ENCODE measurements at regions not wholly inside any gene's neighbourhood (a gene's known extent, or its start where the extent isn't known, plus 50 kb on each side); places are given as distances from the start of the nearest gene placed in this dataset.

DNA sequence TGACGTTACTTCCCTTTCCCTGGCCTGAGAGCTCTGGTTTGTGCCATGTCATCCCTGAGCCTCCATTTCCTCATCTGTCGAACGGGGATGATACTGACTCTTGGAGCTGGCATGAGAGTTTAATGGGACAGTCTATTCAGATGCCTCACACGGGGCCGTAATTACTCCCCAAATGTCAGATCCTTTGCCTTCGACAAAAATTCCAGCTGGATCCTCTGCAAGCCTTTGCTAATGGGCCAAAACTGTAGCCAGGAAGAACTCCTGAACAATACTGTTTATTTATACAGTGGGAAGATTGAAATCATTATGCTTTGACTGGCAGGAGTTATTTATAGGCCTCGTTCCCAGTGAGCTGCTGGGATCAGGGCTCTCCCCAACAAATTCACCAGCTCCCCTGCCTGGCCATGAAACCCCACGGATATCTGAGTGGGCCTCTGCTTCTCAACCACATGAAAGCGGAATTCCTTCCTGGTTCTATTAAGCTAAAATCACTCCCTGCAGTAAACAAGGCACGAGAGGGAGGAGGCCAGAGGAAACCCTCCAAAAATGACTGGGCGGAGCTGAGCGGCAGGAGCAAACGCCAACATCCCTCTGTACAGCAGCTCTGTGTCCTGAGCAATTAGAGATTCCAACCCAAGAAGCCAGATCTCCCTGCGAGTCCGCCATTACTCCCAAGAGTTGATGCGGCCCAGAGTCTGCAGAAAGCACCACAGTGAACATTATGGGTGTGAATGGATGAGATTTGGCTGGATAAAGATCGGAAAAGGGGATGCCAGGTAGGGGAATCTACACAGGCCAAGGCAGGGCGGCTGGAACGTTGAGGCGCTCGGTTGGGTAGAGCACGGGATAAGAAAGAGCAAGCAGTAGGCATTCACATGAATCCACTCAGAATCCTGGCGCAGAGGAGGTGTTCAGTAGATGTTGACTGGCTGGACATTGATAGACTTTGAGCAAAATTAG is 326.1 kb downstream of the BCL11B start:
- no peak for DNase-seq

DNA sequence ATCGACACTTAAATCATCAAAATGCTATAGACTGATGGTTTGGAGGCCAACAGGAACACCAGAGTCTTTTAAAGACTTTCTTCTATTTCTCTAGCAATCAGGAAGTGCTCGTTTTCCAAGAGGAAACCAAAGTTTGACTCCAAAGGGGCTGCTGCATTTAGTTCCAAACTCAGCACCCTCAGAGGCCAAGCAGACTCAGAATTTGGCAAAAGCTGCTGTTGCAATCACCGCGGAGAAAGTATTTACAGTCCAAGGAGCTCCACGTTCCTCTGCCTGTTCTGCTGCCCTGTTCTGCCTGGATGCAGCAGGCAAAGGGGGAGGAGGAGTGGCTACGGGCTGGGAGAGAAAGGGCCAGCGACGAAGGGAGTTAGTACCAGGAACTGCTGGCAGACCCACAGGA is 325.1 kb downstream of the BCL11B start:
- DNase-seq, result no peak

DNA sequence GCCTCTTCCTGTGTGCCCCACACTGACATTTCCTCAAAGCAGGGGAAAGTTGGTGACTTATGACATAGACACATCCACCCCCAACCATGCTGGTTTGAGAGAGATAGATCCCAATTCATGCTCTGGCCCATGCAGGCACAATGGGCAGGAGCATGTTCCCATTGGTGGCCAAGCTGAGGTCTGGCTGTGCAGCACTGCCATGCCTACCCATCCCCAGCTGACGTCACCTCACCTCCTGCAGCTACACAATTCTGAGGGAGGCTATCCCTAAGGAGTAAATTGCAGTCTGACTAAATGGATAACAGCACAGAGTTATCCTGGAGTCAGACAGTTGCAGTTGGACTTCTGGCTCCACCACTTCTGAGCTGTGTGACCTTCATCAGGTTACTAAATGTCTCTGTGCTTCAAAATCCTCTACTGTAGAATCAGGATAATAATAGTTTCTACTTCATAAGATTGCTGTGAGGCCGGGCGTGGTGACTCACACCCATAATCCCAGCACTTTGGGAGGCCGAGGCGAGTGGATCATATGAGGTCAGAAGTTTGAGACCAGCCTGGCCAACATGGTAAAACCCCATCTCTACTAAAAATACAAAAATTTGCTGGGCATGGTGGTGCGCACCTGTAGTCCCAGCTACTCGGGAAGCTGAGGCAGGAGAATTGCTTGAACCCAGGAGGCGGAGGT is 323.9 kb downstream of the BCL11B start:
- DNase-seq, result no peak

DNA sequence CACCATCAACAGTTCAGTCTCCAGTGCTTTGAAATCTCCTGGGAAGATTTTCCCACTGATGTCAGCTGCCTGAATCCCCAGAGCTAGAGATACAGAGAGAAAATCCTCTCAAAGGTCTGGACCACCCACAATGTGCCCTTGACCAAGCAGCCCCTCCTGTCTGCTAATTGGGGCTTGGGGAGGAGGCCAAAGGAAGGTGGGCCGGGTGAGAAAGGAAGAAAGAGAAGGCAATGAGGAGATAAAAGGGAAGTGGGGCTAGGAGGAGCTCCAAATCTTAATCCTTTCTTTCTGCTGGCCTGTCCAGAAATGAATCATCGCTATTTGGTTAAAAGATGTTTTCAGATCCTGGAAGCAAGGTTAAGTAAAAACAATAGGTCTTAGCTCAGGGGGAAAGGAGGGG is 322.9 kb downstream of the BCL11B start:
- no peak for DNase-seq

GRCh38 chr14:98949481-98950135 is 322.4 kb downstream of the BCL11B start:
- no peak for DNase-seq

DNA sequence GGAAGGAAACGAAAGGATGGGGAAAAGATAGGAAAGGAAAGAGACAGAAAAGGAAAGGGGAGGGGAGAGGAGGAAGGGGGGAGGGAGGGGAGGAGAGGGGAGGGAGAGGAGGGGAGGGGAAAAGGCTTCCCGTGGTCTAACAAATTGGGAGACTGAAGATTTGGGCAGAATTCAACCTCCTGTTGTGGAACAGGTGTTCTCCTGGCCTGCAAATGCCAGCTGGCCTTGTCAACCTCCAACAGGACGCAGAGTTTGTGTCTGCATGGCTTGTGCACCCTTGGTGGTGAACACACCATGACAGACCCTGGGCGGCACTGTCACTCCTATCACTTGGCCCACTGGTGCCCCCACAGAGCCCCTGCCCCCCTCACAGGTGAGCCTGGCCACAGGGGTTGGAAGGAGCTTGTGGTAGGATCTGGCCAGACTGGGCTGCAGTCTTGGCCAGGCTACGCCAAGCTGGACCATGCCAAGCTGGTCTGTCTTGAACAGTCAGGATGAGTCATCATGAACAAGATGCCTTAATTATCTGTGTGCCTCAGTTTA is 321.6 kb downstream of the BCL11B start:
- no peak for DNase-seq

DNA sequence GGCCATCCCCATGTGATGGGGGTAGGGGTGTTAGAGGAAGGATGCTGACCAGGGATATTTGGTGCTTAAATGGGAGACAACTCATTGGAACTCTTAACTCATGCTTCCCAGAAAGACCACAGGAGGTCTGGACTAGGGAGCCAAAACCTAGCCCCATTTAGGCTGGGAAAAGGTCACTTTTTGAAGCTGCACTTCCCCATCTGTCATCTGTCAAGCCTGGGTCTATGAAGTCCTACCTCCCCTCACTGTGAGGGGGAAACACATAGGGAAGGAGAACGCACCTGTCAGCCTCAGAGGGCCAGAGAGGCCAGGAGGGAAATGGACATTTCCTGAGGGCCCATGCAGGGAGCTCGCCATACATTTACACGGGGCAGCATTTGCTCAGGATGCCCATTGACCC is 321.0 kb downstream of the BCL11B start:
- no peak for DNase-seq

DNA sequence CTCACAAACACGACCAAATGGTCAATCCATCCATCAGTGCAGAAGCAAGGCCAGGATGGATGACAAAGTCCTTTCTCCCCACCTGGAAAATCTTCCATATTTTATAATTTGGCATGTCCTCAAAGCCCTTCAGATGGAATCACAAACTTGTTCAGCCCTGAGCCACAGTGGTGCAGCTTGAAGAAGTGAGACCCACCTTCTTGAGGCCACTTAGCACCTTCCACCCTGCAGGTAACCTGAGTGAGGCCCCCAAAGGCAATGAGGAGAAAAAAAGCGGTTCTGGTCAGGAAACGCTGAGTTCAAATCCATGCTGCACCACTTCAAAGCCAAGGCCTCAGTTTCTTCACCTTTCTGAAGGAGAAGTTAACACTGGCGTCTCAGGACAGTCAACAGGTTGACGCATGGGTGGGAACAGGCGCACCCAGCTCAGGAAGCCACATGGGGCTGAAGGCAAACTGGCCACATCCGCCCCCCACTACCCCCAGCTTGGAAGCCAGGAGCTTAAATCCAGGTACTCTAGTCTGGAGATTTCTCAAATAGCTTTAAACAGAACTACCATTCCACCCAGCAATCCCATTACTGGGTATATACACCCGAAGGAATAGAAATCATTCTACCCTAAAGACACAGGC is 320.4 kb downstream of the BCL11B start:
- no peak for DNase-seq

GRCh38 chr14:98952593-98953350 is 319.2 kb downstream of the BCL11B start:
- DNase-seq, result no peak

- no peak for DNase-seq
Observed at GRCh38 chr14:98953551-98954348, 318.2 kb downstream of the BCL11B start.

DNA sequence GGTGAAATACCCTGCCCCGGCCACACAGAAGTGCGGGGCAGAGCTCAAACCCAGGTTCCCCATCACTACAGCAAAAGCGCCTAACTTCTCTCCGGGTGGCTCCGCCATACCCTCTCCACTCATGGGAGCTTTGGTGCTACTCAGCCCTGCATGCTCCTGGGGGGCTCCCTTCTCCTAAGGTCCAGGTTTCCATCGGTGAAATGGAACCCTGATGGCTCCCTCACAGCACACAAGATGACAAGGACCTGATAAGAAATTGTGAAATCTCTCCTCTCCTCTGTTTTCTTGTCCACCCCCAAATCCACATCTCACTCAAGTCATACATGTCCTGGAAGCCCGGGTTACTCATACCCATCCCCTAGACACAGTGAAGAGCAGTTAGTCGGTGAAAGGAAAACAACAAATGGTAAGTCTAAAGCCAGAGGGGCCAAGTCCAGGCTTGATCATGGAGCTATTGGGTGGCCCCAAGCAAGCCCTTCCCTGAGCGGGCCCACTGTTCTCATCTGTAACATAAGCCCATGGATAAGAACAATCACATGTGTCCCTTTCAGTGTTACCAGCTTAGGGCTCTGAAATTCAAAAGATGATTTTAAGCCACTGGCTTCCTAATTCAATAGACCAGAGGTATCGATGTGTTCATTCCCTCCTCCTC is 317.5 kb downstream of the BCL11B start:
- DNase-seq, result no peak

GRCh38 chr14:98955036-98955740 is 316.8 kb downstream of the BCL11B start:
- no peak for DNase-seq

DNA sequence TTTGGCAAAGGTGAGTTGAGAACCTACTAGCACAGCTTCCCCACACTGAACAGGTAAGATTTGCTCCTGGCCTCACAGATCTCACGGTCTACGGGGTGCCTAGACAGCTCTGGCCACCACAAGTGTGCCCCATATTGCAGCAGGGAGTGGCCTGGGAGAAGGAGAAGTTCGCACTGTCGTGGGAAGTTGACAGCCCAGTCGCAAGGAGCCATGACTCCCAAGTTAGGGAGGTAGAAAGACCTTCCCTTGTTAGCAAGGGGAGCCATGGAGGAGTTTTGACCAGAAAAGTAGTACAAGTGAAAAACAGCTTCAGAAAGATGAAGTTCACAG is 316.3 kb downstream of the BCL11B start:
- DNase-seq, result no peak

GRCh38 chr14:98956181-98956580 is 315.8 kb downstream of the BCL11B start:
- no peak for DNase-seq

DNA sequence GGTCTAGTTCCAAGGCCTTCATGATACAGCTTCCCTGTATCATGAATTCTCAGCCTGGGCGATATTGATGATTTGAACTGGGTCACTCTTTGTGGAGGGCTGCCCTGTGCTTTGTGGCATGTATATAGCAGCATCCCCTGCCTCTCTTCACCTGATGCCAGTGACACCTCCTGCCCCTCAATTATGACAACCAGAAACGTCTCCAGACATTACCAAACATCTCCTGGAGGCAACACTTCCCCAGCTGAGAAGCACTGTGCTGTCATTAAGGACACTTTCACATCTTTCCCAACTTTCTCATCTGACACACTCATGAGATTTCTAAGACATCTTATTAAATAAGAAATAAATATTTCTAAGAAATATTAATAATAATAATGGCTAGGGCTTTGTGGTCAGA is 315.3 kb downstream of the BCL11B start:
- DNase-seq, result no peak

DNA sequence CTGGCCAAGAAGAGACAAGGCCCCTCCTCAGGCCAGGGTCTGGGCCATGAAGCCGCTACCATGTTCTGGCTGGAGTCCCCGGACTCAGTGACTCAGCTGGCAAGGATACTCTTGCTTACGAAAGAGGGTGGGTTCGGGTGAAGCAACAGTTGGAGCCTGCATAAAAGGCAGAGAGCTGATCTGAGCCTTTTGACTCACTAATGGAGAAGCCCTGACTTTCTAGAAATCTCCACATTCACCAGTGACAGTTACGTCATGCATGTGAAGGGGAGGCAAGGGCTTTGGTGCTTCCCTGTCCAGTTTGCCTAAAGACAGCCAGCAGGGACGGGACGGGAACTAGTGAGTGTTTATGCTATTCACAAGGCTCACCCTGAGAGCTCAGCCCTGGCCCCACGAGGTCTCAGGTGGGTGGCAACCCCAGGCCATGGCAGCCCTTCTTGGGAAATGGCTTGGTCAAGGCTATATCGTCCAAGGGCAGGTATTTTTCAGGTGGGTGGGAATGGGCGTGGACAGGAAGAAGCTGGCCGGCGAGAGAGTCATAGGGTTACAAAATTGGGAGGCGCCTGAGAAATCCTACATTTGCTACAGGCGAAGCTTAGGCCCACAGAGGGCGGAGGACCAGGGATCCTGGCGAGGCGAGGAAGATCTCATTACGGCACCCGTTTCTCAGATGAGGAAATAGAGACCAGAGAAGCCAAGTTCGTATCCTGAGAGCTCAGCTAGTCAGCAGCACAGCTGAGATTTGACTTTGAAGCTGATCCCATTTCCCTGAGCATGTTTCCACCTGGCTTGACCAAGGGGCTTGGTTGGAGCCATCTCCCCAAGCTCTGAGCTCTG is 314.6 kb downstream of the BCL11B start:
- DNase-seq, result no peak

DNA sequence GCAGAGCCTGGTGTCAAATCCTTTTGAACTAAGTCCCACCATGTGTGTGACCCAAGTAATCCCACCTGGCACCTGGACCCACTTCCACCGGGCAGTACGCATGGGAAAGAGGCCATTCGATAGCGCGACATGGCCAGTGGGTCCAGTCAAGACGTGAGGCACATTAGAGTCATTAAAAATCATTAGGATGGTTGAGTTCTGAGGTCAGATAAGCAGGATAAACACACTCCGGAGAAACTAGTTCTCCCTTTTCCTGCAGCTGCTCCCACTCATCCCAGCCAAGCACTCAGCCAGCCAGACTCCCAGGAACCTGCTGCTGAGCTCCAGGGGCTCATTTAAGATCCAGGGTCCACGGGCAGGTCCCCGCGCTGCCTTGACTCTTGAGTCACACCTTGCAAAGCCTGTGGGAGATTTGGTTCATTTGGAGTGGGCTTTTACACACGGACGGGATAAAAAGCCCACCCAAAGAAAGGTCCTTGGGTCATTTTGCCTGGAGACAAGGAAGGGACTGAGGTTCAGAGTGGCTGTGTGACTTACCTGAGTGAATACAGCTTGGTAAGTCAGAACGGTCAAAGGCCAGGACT is 313.9 kb downstream of the BCL11B start:
- no peak for DNase-seq

DNA sequence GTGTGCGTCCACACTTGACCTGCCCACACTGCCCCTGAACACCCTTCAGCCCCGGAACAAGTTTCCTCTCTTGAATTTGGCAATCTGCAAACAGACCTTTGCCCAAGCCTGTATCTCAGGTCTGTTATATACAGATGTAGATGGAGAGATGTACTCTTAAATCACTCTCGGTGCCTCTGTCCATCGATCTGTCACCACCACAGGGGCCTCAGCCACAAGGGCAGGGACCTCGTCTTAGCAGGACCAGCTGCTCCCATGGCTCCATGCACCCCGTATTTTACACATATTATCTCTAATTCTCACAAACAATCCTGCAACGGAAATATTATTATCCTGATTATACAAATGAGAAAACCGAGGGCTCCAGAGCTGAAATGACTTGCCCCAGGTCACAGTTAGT is 313.4 kb downstream of the BCL11B start:
- DNase-seq, result no peak

GRCh38 chr14:98959410-98959809 is 312.6 kb downstream of the BCL11B start:
- no peak for DNase-seq
